GM23338 (cell line): ENCODE measurements at regions not wholly inside any gene's neighbourhood (a gene's known extent, or its start where the extent isn't known, plus 50 kb on each side); places are given as distances from the start of the nearest gene placed in this dataset.

Experiments
- ATAC-seq: fragments of 200-7000 bp; cut with Tn5 transposase; 3 replicates; pipeline ENCODE4 v1.9.1; 2020
- DNase-seq: peaks from one replicate; pipeline ENCODE4 v3.0.0-alpha.2; 2015; ENCODE audit warnings: low spot score
- H2AFZ ChIP-seq: fragments of 200-600 bp; sonication (generic); 2 replicates; pipeline ENCODE4 v1.8.0; 2016; ENCODE audit warnings: antibody characterized with exemption, mild to moderate bottlenecking, moderate library complexity
- H3F3A ChIP-seq: fragments of 200-600 bp; sonication (generic); replicated peaks from 2 replicates; pipeline ENCODE4 v1.8.0; 2017; ENCODE audit warnings: antibody characterized with exemption, mixed run types, low read depth
- H3K27ac ChIP-seq: fragments of 200-600 bp; sonication (generic); 2 replicates; pipeline ENCODE4 v1.6.1; 2016; ENCODE audit warnings: low read depth
- H3K27me3 ChIP-seq: fragments of 200-600 bp; sonication (generic); 2 replicates; pipeline ENCODE4 v1.8.0; 2016; ENCODE audit warnings: mild to moderate bottlenecking, mixed run types, moderate library complexity; ENCODE audit not compliant: insufficient read depth
- H3K36me3 ChIP-seq: fragments of 200-600 bp; sonication (generic); 2 replicates; pipeline ENCODE4 v1.8.0; 2016; ENCODE audit warnings: mild to moderate bottlenecking; ENCODE audit not compliant: insufficient read depth
- H3K4me1 ChIP-seq: fragments of 200-600 bp; sonication (generic); 2 replicates; pipeline ENCODE4 v1.8.0; 2016; ENCODE audit warnings: mild to moderate bottlenecking, moderate library complexity; ENCODE audit not compliant: insufficient read depth
- H3K4me2 ChIP-seq: fragments of 200-600 bp; sonication (generic); 2 replicates; pipeline ENCODE4 v1.7.1; 2017; ENCODE audit warnings: mixed run types
- H3K4me3 ChIP-seq: fragments of 200-600 bp; sonication (generic); 2 replicates; pipeline ENCODE4 v1.6.1; 2016; ENCODE audit warnings: mixed run types
- H3K79me2 ChIP-seq: fragments of 200-600 bp; sonication (generic); replicated peaks from 2 replicates; pipeline ENCODE4 v1.8.0; 2017; ENCODE audit warnings: mild to moderate bottlenecking; ENCODE audit not compliant: insufficient read depth
- H3K9me2 ChIP-seq: fragments of 200-600 bp; sonication (generic); 2 replicates; pipeline ENCODE4 v1.8.0; 2017; ENCODE audit not compliant: insufficient read depth
- H4K20me1 ChIP-seq: fragments of 200-600 bp; sonication (generic); replicated peaks from 2 replicates; pipeline ENCODE4 v1.8.0; 2017; ENCODE audit warnings: mild to moderate bottlenecking; ENCODE audit not compliant: insufficient read depth
- H3K27ac Mint-ChIP-seq: 2 replicates; pipeline ENCODE4 v1.8.0; 2020; ENCODE audit warnings: inconsistent platforms, mild to moderate bottlenecking, moderate library complexity, mixed read lengths
- H3K27me3 Mint-ChIP-seq: 3 replicates; pipeline ENCODE4 v1.8.0; 2022; ENCODE audit warnings: low read depth, mild to moderate bottlenecking, moderate library complexity, mixed read lengths, inconsistent platforms; ENCODE audit not compliant: insufficient read depth, poor library complexity
- H3K36me3 Mint-ChIP-seq: 3 replicates; pipeline ENCODE4 v1.8.0; 2021; ENCODE audit warnings: low read depth, mild to moderate bottlenecking, inconsistent platforms, moderate library complexity, mixed read lengths
- H3K4me1 Mint-ChIP-seq: 3 replicates; pipeline ENCODE4 v1.8.0; 2020; ENCODE audit warnings: mild to moderate bottlenecking, inconsistent platforms, mixed read lengths
- H3K4me3 Mint-ChIP-seq: 3 replicates; pipeline ENCODE4 v1.8.0; 2021; ENCODE audit warnings: moderate library complexity, mild to moderate bottlenecking, inconsistent platforms, mixed read lengths
- H3K9me3 Mint-ChIP-seq: 3 replicates; pipeline ENCODE4 v1.8.0; 2020; ENCODE audit warnings: moderate library complexity, mild to moderate bottlenecking, inconsistent platforms, mixed read lengths
- POLR2AphosphoS5 ChIP-seq: IDR thresholded peaks from 2 replicates; pipeline ENCODE4 v1.6.1; 2016; ENCODE audit warnings: antibody characterized with exemption, low read depth
- ZNF462 ChIP-seq: fragments of 250-450 bp; sonication (Bioruptor Pico); IDR thresholded peaks from 2 replicates; pipeline ENCODE4 v1.5.0; 2020; ENCODE audit warnings: mild to moderate bottlenecking, moderate library complexity

- Mint-ChIP-seq H3K4me1 (no peaks in the 10 kb centered on the region), H3K9me3 (no peaks in the 10 kb centered on the region), H3K36me3 (no peaks in the 10 kb centered on the region), H3K27ac (no peak overlapping the region), H3K4me3 (no peak overlapping the region), H3K27me3 (peaks cover 4% of the 10 kb centered on the region)
- no peak for ATAC-seq
- H3K4me2 ChIP-seq: no peak overlapping the region
- no peaks in the 10 kb centered on the region for H3K79me2 ChIP-seq
- no peaks in the 10 kb centered on the region for H3K27me3 ChIP-seq
- no peak for DNase-seq
- no peak overlapping the region for H2AFZ ChIP-seq
- no peaks in the 10 kb centered on the region for H3K9me2 ChIP-seq
- H3K4me3 ChIP-seq: no peak overlapping the region
- no peak overlapping the region for H3K27ac ChIP-seq
- H3K36me3 ChIP-seq: no peaks in the 10 kb centered on the region
- no peaks in the 10 kb centered on the region for H3K4me1 ChIP-seq
- no peaks in the 10 kb centered on the region for H3F3A ChIP-seq
- no peak for TF ChIP-seq ZNF462 (CRISPR knock-in tag)
- TF ChIP-seq POLR2AphosphoS5: no peak
- no peaks in the 10 kb centered on the region for H4K20me1 ChIP-seq
Observed at GRCh38 chr15:31811641-31812040, 218.7 kb upstream of the CHRNA7 start.

GRCh38 chr15:31814082-31814481 is 216.2 kb upstream of the CHRNA7 start:
- no peak overlapping the region for H2AFZ ChIP-seq
- no peak overlapping the region for H3K4me3 ChIP-seq
- H3K36me3 ChIP-seq: no peaks in the 10 kb centered on the region
- Mint-ChIP-seq H3K27me3 (peaks cover 2% of the 10 kb centered on the region), H3K4me3 (no peak overlapping the region), H3K4me1 (no peaks in the 10 kb centered on the region), H3K9me3 (no peaks in the 10 kb centered on the region), H3K36me3 (no peaks in the 10 kb centered on the region), H3K27ac (no peak overlapping the region)
- no peak overlapping the region for H3K4me2 ChIP-seq
- no peaks in the 10 kb centered on the region for H3K79me2 ChIP-seq
- TF ChIP-seq ZNF462 (CRISPR knock-in tag) (no peak), POLR2AphosphoS5 (no peak)
- DNase-seq (no peak), ATAC-seq (no peak)
- no peaks in the 10 kb centered on the region for H3K4me1 ChIP-seq
- H3K27me3 ChIP-seq: no peaks in the 10 kb centered on the region
- H3F3A ChIP-seq: no peaks in the 10 kb centered on the region
- no peak overlapping the region for H3K27ac ChIP-seq
- no peaks in the 10 kb centered on the region for H3K9me2 ChIP-seq
- no peaks in the 10 kb centered on the region for H4K20me1 ChIP-seq
